KMS-11 (cell line): ENCODE measurements at regions not wholly inside any gene's neighbourhood (a gene's known extent, or its start where the extent isn't known, plus 50 kb on each side); places are given as distances from the start of the nearest gene placed in this dataset.

Experiments used
- H2AFZ ChIP-seq: fragments of 200-600 bp; sonication (generic); 2 replicates; pipeline ENCODE4 v1.6.1; 2016; ENCODE audit warnings: antibody characterized with exemption, mixed run types, low read depth
- H3K27ac ChIP-seq: fragments of 200-600 bp; sonication (generic); 2 replicates; pipeline ENCODE4 v1.6.1; 2016; ENCODE audit warnings: mild to moderate bottlenecking, mixed run types
- H3K27me3 ChIP-seq: fragments of 200-600 bp; sonication (generic); 2 replicates; pipeline ENCODE4 v1.6.1; 2017; ENCODE audit warnings: mild to moderate bottlenecking, low read depth, mixed run types, moderate library complexity; ENCODE audit not compliant: insufficient read depth
- H3K36me3 ChIP-seq: fragments of 200-600 bp; sonication (generic); 2 replicates; pipeline ENCODE4 v1.6.1; 2017; ENCODE audit warnings: mild to moderate bottlenecking, mixed run types; ENCODE audit not compliant: insufficient read depth
- H3K4me1 ChIP-seq: fragments of 200-600 bp; sonication (generic); 2 replicates; pipeline ENCODE4 v1.6.1; 2016; ENCODE audit warnings: mild to moderate bottlenecking, low read depth, mixed run types; ENCODE audit not compliant: poor library complexity, severe bottlenecking
- H3K4me2 ChIP-seq: fragments of 200-600 bp; sonication (generic); 2 replicates; pipeline ENCODE4 v1.7.0; 2016; ENCODE audit warnings: mild to moderate bottlenecking, mixed run types
- H3K4me3 ChIP-seq: fragments of 200-600 bp; sonication (generic); IDR thresholded peaks from 2 replicates; pipeline ENCODE4 v1.6.1; 2017; ENCODE audit warnings: low read depth, low read length, mixed read lengths; ENCODE audit not compliant: insufficient read depth
- H3K79me2 ChIP-seq: fragments of 200-600 bp; sonication (generic); 2 replicates; pipeline ENCODE4 v1.6.1; 2016; ENCODE audit warnings: low read depth, mixed run types; ENCODE audit not compliant: insufficient read depth
- H3K9ac ChIP-seq: fragments of 200-600 bp; sonication (generic); 2 replicates; pipeline ENCODE4 v1.6.1; 2016; ENCODE audit warnings: mild to moderate bottlenecking, mixed run types
- H4K20me1 ChIP-seq: fragments of 200-600 bp; sonication (generic); 2 replicates; pipeline ENCODE4 v1.6.1; 2016; ENCODE audit warnings: mild to moderate bottlenecking, mixed run types; ENCODE audit not compliant: insufficient read depth
- CTCF ChIP-seq: fragments of 200-600 bp; sonication (generic); conservative IDR thresholded peaks from 2 replicates; pipeline ENCODE4 v1.6.1; 2017; ENCODE audit warnings: low read depth, mild to moderate bottlenecking, antibody characterized with exemption, low read length, moderate library complexity, mixed read lengths

- no peak overlapping the region for H3K4me2 ChIP-seq
- H3K36me3 ChIP-seq, result no peaks in the 10 kb centered on the region
- no peak overlapping the region for H3K27ac ChIP-seq
- no peaks in the 10 kb centered on the region for H4K20me1 ChIP-seq
- no peaks in the 10 kb centered on the region for H3K79me2 ChIP-seq
- H2AFZ ChIP-seq, result no peak overlapping the region
- H3K9ac ChIP-seq, result no peak overlapping the region
- TF ChIP-seq CTCF, result no peak
- H3K27me3 ChIP-seq, result no peaks in the 10 kb centered on the region
- no peak overlapping the region for H3K4me3 ChIP-seq
- H3K4me1 ChIP-seq, result no peaks in the 10 kb centered on the region
These were observed 648.5 kb upstream of the LCORL start for GRCh38 chr4:18670034-18670433.

GRCh38 chr4:18669390-18669789 lies 647.8 kb upstream of the LCORL start:
- H3K27me3 ChIP-seq, result no peaks in the 10 kb centered on the region
- no peaks in the 10 kb centered on the region for H3K36me3 ChIP-seq
- no peak overlapping the region for H3K4me3 ChIP-seq
- no peaks in the 10 kb centered on the region for H4K20me1 ChIP-seq
- no peaks in the 10 kb centered on the region for H3K4me1 ChIP-seq
- no peak for TF ChIP-seq CTCF
- H2AFZ ChIP-seq, result no peak overlapping the region
- no peak overlapping the region for H3K4me2 ChIP-seq
- no peak overlapping the region for H3K27ac ChIP-seq
- H3K79me2 ChIP-seq, result no peaks in the 10 kb centered on the region
- H3K9ac ChIP-seq, result no peak overlapping the region

- Histone ChIP-seq H3K9ac (no peak overlapping the region), H3K4me2 (no peak overlapping the region), H3K36me3 (no peaks in the 10 kb centered on the region), H3K27ac (no peak overlapping the region), H3K27me3 (no peaks in the 10 kb centered on the region), H3K4me1 (no peaks in the 10 kb centered on the region), H3K79me2 (no peaks in the 10 kb centered on the region), H4K20me1 (no peaks in the 10 kb centered on the region), H2AFZ (no peak overlapping the region), H3K4me3 (no peak overlapping the region)
- no peak for TF ChIP-seq CTCF
These were observed 644.8 kb upstream of the LCORL start for GRCh38 chr4:18666322-18666721.

GRCh38 chr4:18664171-18664570 lies 642.6 kb upstream of the LCORL start:
- Histone ChIP-seq H3K27me3 (no peaks in the 10 kb centered on the region), H3K36me3 (no peaks in the 10 kb centered on the region), H3K4me1 (no peaks in the 10 kb centered on the region), H4K20me1 (no peaks in the 10 kb centered on the region), H3K9ac (no peak overlapping the region), H3K79me2 (no peaks in the 10 kb centered on the region), H2AFZ (no peak overlapping the region), H3K4me3 (no peak overlapping the region), H3K27ac (no peak overlapping the region), H3K4me2 (no peak overlapping the region)
- no peak for TF ChIP-seq CTCF

- Histone ChIP-seq H3K4me1 (no peaks in the 10 kb centered on the region), H2AFZ (no peak overlapping the region), H4K20me1 (no peaks in the 10 kb centered on the region), H3K36me3 (no peaks in the 10 kb centered on the region), H3K9ac (no peak overlapping the region), H3K4me3 (no peak overlapping the region), H3K27me3 (no peaks in the 10 kb centered on the region), H3K27ac (no peak overlapping the region), H3K79me2 (no peaks in the 10 kb centered on the region), H3K4me2 (no peak overlapping the region)
- no peak for TF ChIP-seq CTCF
These were observed 623.8 kb upstream of the LCORL start for GRCh38 chr4:18645351-18645750.
